ENCODE measurements at regions not wholly inside any gene's neighbourhood (a gene's known extent, or its start where the extent isn't known, plus 50 kb on each side); places are given as distances from the start of the nearest gene placed in this dataset.
"Not testable (repeated sequence)": the region's sequence is repeated elsewhere in the genome, so short reads cannot be mapped to it uniquely, and the experiment has no call there.

GRCh38 chr16:80892395-80892794, 88.0 kb upstream of the CDYL2 start:
- not testable (repeated sequence) for TF ChIP-seq CTCF (conservative IDR thresholded peaks at IDR 0.05; ENCODE audit: low read depth in 2 of 2); EZH2phosphoT487 (IDR thresholded peaks at IDR 0.05; ENCODE audit: unreplicated experiment); POLR2AphosphoS5 (IDR thresholded peaks at IDR 0.05; ENCODE audit: low read depth); EZH2 (IDR thresholded peaks at IDR 0.05; ENCODE audit: low read depth, unreplicated experiment)

All from GM23338 (cell line).